IPS-15b (cell line): ENCODE measurements at regions not wholly inside any gene's neighbourhood (a gene's known extent, or its start where the extent isn't known, plus 50 kb on each side); places are given as distances from the start of the nearest gene placed in this dataset.
"Not testable (repeated sequence)": the region's sequence is repeated elsewhere in the genome, so short reads cannot be mapped to it uniquely, and the experiment has no call there.

Experiments used
- H3K27me3 ChIP-seq: one replicate; pipeline ENCODE4 v1.6.1; 2013; ENCODE audit warnings: low read length; ENCODE audit not compliant: control insufficient read depth, insufficient read depth
- H3K36me3 ChIP-seq: one replicate; pipeline ENCODE4 v1.6.1; 2013; ENCODE audit warnings: low read length; ENCODE audit not compliant: control insufficient read depth, insufficient read depth
- H3K4me1 ChIP-seq: one replicate; pipeline ENCODE4 v1.6.1; 2013; ENCODE audit warnings: mild to moderate bottlenecking, low read length; ENCODE audit not compliant: control insufficient read depth, insufficient read depth
- H3K4me3 ChIP-seq: one replicate; pipeline ENCODE4 v1.5.1; 2013; ENCODE audit warnings: low read depth, low read length
- H3K9ac ChIP-seq: one replicate; pipeline ENCODE4 v1.6.1; 2013; ENCODE audit warnings: low read depth, mild to moderate bottlenecking, low read length
- H3K9me3 ChIP-seq: one replicate; pipeline ENCODE4 v1.6.1; 2013; ENCODE audit warnings: mild to moderate bottlenecking, low read length; ENCODE audit not compliant: control insufficient read depth, insufficient read depth

DNA sequence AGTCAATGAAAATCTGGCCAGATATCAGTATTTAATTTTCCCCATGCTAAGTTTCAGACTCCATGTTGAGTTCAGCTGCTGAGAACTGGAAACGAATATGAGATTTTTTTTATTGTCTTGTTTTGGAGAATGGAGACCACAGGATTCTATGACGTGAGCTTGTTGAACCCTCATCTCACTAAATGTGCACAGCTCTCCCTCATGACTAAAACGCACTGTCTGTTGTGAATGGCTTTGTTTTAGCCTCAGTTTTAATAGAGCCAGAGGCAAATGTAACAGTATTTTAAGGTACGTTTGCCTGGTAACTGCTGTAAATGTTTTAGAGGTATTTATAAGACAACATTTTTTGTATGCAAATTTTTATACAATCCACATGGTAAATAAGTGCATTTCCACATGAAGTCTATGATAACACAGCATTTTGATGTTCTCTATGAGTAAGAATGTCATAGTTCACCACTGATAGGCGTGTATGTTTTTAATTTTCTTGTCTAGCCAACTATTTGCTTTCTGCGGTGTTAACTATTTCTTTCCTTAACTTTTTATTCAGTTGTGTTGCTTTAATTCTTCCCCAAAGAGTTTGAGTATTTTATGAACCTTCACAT lies 1159.3 kb upstream of the TENM3 start:
- H3K9ac ChIP-seq: no peak overlapping the region
- no peaks in the 10 kb centered on the region for H3K4me1 ChIP-seq
- no peaks in the 10 kb centered on the region for H3K27me3 ChIP-seq
- H3K9me3 ChIP-seq: no peaks in the 10 kb centered on the region
- H3K4me3 ChIP-seq: no peak overlapping the region
- H3K36me3 ChIP-seq: no peaks in the 10 kb centered on the region

DNA sequence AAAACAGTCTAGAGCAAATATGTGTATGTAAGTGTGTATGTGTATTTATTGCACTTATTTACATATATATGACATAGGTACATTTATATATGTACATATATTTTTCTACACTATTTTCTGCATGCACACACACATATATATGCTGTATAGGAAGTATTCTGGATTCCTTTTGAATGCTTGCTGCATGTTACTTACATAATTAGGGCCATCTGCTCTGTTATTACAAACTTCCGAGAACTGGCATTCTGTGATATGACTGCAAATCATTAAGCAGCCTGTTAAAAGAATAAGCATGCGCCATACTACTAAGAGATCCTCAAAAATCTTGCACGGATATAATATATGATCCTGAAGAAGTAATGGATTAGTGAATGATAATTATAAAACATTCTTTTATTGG lies 1157.6 kb upstream of the TENM3 start:
- no peaks in the 10 kb centered on the region for H3K36me3 ChIP-seq
- no peak overlapping the region for H3K9ac ChIP-seq
- no peak overlapping the region for H3K4me3 ChIP-seq
- H3K4me1 ChIP-seq: no peaks in the 10 kb centered on the region
- no peaks in the 10 kb centered on the region for H3K27me3 ChIP-seq
- no peaks in the 10 kb centered on the region for H3K9me3 ChIP-seq

- H3K36me3 ChIP-seq: no peaks in the 10 kb centered on the region
- peaks cover 3% of the 10 kb centered on the region for H3K4me1 ChIP-seq
- no peaks in the 10 kb centered on the region for H3K27me3 ChIP-seq
- H3K9me3 ChIP-seq: no peaks in the 10 kb centered on the region
- H3K9ac ChIP-seq: no peak overlapping the region
- H3K4me3 ChIP-seq: no peak overlapping the region
Measured at GRCh38 chr4:181105487-181105886, 1137.7 kb upstream of the TENM3 start.

DNA sequence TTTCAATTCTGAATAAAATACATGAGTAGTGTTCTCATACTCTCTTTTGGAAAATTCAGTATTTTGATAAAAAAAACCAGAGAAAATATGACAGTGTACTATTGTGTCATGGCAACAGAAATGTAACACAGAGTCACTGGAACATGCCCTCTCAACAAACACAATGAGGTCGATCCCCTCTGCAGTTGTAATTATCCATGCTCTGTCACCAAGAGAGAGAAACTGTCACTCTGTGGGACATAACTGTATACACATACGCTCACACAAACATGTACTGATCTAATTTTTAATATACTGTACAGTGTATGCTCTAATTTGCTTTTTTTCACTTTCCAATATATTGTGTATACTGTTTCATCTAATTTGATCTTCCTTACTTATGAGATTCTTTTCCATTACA lies 1136.8 kb upstream of the TENM3 start:
- no peaks in the 10 kb centered on the region for H3K27me3 ChIP-seq
- H3K9ac ChIP-seq: no peak overlapping the region
- H3K9me3 ChIP-seq: no peaks in the 10 kb centered on the region
- no peaks in the 10 kb centered on the region for H3K36me3 ChIP-seq
- H3K4me3 ChIP-seq: no peak overlapping the region
- H3K4me1 ChIP-seq: peaks cover 3% of the 10 kb centered on the region

DNA sequence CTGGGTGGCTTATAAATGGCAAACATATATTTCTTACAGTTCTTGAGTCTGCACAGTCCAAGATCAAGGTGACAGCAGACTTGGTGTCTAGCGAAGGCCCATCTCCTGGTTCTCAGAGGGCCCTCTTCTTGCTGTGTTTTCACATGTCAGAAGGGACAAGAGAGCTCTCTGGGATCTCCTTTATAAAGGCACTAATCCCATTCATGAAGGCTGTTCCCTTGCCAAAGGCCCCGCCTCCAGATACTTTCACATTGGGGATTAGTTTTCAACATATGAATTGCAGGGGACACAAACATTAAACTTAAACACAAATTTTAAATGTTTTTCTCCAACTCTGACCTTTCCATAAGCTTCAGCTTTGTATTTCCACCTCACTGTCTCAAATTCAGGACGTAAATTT lies 1135.0 kb upstream of the TENM3 start:
- Histone ChIP-seq H3K9ac (no peak overlapping the region), H3K9me3 (no peaks in the 10 kb centered on the region), H3K4me1 (peaks cover 3% of the 10 kb centered on the region), H3K36me3 (no peaks in the 10 kb centered on the region), H3K4me3 (no peak overlapping the region), H3K27me3 (no peaks in the 10 kb centered on the region)

- Histone ChIP-seq H3K9me3 (no peaks in the 10 kb centered on the region), H3K27me3 (no peaks in the 10 kb centered on the region), H3K4me3 (no peak overlapping the region), H3K36me3 (no peaks in the 10 kb centered on the region), H3K9ac (no peak overlapping the region), H3K4me1 (no peaks in the 10 kb centered on the region)
Measured at GRCh38 chr4:181119186-181119585, 1124.0 kb upstream of the TENM3 start.

GRCh38 chr4:181121733-181122132 lies 1121.5 kb upstream of the TENM3 start:
- H3K4me1 ChIP-seq: no peaks in the 10 kb centered on the region
- H3K9me3 ChIP-seq: no peaks in the 10 kb centered on the region
- no peaks in the 10 kb centered on the region for H3K27me3 ChIP-seq
- no peak overlapping the region for H3K9ac ChIP-seq
- no peaks in the 10 kb centered on the region for H3K36me3 ChIP-seq
- H3K4me3 ChIP-seq: no peak overlapping the region

- H3K4me3 ChIP-seq: no peak overlapping the region
- no peaks in the 10 kb centered on the region for H3K4me1 ChIP-seq
- H3K36me3 ChIP-seq: no peaks in the 10 kb centered on the region
- H3K27me3 ChIP-seq: no peaks in the 10 kb centered on the region
- no peaks in the 10 kb centered on the region for H3K9me3 ChIP-seq
- H3K9ac ChIP-seq: no peak overlapping the region
Measured at GRCh38 chr4:181127171-181127570, 1116.0 kb upstream of the TENM3 start.

GRCh38 chr4:181130317-181130716 lies 1112.9 kb upstream of the TENM3 start:
- not testable (repeated sequence) for H3K36me3 ChIP-seq, H3K27me3 ChIP-seq, H3K4me3 ChIP-seq, H3K9ac ChIP-seq, H3K4me1 ChIP-seq, H3K9me3 ChIP-seq

- no peaks in the 10 kb centered on the region for H3K27me3 ChIP-seq
- no peak overlapping the region for H3K4me3 ChIP-seq
- H3K9me3 ChIP-seq: no peaks in the 10 kb centered on the region
- no peaks in the 10 kb centered on the region for H3K4me1 ChIP-seq
- no peak overlapping the region for H3K9ac ChIP-seq
- H3K36me3 ChIP-seq: no peaks in the 10 kb centered on the region
Measured at GRCh38 chr4:181137351-181137750, 1105.9 kb upstream of the TENM3 start.

GRCh38 chr4:181138116-181138515 lies 1105.1 kb upstream of the TENM3 start:
- Histone ChIP-seq H3K36me3 (no peaks in the 10 kb centered on the region), H3K4me3 (no peak overlapping the region), H3K27me3 (no peaks in the 10 kb centered on the region)

GRCh38 chr4:181140037-181140603 lies 1103.1 kb upstream of the TENM3 start:
- no peaks in the 10 kb centered on the region for H3K4me1 ChIP-seq
- H3K9me3 ChIP-seq: no peaks in the 10 kb centered on the region
- H3K4me3 ChIP-seq: no peak overlapping the region
- H3K36me3 ChIP-seq: no peaks in the 10 kb centered on the region
- H3K27me3 ChIP-seq: no peaks in the 10 kb centered on the region
- no peak overlapping the region for H3K9ac ChIP-seq

More at GRCh38 chr4:181138116-181138515, 1105.1 kb upstream of the TENM3 start:
- no peaks in the 10 kb centered on the region for H3K9me3 ChIP-seq
- no peaks in the 10 kb centered on the region for H3K4me1 ChIP-seq
- no peak overlapping the region for H3K9ac ChIP-seq
